ENCODE measurements at regions not wholly inside any gene's neighbourhood (a gene's known extent, or its start where the extent isn't known, plus 50 kb on each side); places are given as distances from the start of the nearest gene placed in this dataset.
"Not testable (repeated sequence)": the region's sequence is repeated elsewhere in the genome, so short reads cannot be mapped to it uniquely, and the experiment has no call there.

DNA sequence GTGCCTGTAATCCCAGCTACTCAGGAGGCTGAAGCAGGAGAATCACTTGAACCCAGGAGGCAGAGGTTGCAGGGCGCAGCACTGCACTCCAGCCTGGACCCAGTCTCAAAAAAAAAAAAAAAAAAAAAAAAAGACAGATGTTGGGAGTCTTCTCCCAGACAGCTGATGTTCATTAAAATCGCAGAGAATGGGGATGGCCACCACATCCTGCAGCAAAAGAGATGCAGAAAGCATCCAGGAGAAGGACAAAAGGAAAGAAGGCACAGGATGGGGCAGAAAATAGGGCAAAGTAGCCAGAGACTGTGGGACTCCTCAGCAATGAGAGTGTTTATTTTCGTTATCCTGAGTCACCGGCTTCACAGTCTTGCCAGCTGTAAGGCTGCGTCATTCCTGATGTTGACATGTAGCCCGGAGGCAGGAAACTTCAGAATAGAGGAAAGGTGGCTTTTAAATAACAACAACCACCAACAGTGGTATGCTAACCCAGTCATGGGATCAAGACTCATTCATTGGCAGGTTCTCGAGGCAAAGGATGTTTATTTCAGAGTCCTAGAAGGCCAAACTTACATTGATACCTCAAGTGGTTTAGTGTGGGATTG lies 149.5 kb upstream of the SVIL start:
- DNase-seq: peak; percentile 82

DNA sequence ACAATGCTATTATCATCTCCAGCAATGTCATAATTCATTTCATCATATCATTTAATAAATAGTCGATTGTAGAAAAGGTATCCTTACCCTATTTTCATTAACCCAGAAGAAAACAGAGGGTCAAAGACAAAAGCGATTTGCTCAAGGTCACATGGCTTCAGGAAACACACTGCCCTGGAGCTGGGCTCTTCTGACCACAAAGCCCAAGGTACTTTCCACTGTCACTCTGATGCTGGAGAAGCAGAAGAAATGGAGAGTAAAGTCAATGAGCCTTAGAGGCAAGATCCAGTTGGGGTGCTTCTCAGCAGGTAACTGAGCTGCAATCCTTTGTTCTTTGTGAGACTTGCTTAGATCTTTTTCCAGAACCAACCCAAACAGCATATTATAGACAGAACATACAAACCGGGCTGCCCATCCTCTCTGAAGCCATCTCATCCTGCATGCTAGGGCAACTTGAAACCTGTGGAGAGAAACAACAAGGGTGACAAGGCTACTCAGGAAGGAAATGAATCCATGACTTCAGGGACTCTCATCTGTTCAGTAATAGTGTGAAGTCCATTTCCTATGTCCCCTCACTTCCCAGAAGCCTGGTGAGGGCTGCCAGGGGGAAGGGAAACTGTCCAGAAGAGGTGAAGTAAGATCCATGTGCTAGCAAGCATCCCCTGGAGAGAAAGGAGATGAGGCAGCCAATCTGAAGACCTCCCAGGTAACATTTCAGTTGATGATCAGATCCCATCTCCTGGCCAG lies 148.6 kb upstream of the SVIL start:
- DNase-seq: no peak

DNA sequence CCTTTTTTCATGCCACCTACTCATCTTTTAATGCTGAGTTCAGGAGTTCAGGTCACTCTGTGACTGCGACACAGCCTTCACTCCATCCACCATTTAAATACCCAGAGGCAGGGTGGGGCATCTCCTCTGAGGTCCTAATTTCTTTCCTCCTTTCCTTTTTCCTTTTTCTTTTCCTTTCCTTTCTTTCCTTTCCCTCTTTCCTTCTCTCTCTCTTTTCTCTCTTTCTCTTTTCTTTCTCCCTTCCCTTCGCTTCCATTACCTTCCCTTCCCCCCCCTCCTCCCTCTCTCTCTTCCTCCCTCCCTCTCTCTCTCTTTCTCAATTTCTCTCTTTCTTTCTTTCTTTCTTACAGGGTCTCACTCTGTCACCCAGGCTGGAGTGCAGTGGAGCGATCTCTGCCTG lies 145.9 kb upstream of the SVIL start:
- no peak for DNase-seq

DNA sequence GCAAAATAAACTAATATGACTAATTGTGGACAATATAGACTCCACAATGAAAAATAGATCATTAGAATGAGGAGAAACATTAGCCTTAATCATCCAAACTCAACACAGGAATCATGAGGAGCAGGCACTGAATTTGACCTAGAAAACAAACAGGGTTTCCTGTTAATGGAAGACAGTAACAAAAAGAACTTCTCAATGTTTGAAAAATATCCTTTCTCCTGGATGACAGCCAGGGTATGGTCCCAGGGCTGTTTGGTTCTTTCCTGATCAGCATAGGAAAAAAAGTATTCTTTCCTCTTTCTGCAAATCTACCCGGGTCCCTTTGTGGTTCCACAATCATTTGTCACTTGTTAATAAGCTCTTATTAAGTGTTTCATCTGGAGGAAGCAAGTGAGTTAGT lies 145.3 kb upstream of the SVIL start:
- DNase-seq: no peak

DNA sequence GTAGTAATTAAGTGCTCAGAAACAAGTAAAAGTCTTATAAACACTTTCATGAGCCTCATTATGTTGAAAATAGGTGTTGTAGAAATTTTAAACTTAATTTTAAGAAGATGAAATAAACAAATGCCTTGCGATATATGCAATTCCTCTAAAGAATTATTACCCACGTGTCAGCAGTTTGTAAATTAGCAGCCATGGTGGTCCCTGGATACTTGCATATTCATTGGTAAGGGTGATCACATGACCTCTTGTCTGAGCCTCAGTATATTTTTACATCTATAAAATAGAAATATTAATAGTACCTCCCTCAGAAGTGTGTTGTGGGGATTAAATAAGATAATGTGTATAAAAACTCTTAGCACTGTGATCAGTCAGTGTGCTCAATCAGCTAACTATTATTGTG lies 141.5 kb upstream of the SVIL start:
- no peak for DNase-seq

DNA sequence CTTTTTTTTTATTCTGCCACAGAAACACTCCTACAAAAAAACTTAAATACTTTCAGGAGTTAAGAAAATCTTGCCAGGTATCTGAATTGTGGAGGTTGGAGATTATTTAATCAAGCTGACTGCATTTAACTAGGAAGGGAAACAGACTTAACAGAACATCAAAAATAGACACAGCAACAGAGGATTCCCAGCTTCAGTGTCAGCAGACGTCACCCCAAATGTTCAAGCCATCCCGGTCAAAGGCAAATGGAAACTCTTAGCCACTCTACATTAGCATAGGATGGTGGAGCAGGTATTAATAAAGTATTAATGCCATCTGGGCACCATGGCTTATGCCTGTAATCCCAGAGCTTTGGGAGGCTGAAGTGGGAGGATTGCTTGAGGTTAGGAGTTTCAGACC lies 139.7 kb upstream of the SVIL start:
- DNase-seq: no peak

DNA sequence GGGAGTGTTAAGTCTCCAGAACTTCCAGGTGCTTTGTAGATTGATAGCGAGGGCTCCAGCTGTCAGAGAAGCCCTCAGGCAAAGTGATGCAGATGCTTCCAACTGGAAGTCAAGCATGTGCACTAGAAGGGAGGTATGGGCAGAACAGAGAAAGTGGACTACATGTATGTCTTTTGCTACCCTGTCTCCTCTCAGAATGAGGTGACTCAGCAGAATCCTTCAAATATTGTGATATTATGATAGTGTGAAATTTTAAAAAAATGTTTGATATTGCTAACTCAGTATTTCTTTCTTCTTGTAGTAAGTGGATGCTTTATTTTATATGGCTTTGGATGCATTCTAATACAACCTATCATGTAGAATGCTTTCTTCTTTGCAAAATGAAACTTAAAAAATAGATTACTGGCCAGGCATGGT lies 138.9 kb upstream of the SVIL start:
- DNase-seq: no peak

DNA sequence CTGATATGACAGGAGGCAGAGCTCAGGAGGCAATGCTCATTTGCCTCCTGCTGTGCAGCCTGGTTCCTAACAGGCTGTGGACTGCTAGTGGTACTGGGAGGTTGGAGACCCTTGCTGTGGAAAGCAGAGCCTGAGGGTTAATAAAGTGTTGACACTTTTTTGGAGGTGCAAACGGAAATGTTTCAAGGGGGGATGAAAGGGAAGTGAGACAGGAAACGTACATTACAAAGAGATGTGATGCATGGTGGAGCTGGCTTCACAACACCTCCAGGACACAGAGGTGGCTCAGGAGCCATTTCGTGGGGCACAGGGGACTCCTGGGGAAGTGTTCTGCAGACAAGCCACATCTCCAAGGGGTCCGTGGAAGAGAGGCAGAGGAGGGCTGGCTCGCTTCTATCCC lies 137.6 kb upstream of the SVIL start:
- DNase-seq: no peak

DNA sequence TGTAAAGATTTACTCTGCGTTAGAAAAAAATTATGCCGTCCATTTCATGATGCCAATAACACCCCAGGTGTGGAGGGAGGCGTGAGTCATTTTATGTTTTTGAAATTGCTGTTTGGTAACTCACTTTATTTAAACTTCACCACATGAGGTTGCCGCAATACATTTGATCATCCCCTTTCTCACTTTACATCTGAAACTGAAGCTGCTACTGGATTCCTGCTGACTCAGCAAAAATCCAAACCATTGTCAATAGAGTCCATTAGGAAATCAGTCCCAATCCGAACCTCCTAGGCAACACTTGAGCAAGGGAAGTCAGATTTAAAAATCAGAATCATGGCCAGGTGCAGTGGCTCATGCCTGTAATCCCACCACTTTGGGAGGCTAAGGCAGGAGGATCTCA lies 136.6 kb upstream of the SVIL start:
- DNase-seq: no peak

DNA sequence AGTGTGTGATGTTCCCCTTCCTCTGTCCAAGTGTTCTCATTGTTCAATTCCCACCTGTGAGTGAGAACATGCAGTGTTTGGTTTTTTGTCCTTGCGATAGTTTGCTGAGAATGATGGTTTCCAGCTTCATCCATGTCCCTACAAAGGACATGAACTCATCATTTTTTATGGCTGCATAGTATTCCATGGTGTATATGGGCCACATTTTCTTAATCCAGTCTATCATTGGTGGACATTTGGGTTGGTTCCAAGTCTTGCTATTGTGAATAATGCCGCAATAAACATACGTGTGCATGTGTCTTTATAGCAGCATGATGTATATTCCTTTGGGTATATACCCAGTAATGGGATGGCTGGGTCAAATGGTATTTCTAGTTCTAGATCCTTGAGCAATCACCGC lies 134.5 kb upstream of the SVIL start:
- not testable (repeated sequence) for DNase-seq

DNA sequence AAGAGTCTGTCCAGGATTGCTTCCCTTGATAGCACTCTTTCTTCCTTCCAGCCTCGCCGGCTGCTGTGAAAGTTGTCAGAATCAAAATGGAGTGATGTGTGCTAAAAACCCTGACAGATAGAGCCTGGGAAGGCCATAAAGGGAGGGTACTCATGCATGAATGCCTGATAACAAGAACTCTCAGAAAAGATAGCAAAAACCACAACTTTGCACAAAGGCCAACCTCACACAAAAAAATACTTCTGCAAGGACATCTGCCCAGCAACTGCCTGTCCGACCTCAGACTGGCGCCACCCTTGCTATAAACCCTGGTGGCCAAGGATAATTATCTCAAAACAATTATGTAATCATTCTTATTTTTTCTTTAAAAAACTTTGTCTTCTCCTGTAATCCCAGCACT lies 133.2 kb upstream of the SVIL start:
- DNase-seq: peak; percentile 7

DNA sequence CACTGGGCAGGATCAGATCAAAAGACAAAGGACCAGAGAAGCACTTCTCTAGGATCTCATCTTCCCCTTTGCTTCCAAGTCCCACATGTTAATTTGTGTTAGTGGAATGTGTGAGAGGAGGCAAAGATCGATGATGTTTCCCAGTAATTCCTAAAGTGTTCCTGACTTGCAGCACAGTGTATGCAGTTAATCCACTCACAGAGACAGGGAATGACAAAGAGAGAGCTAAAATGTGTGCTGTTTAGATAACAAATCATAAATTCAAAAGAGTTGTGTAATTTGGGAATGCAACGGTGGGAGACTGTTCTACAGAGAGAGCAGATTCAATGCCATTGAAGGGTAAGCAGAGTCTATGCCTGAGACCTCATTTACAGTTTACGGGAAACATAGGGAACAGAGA lies 132.0 kb upstream of the SVIL start:
- DNase-seq: no peak

DNA sequence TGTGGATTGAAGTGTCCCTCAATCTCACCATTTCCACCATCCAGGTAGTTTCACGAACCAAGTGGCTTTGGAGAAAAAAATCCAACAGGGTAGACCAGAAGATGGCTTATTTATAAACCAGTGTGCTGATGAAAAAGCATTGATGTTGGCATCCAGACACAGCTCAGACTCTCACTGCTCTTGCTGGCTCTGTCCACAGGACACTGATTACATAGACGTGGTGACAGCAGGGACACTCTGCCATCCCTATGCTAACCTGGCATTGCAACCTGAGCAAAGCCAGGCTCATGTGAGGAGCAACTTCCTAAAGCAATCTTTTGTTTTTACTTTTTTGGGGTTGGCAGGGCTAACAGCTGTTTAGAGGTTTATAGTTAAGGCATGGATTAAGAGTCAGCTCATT lies 130.6 kb upstream of the SVIL start:
- DNase-seq: no peak

DNA sequence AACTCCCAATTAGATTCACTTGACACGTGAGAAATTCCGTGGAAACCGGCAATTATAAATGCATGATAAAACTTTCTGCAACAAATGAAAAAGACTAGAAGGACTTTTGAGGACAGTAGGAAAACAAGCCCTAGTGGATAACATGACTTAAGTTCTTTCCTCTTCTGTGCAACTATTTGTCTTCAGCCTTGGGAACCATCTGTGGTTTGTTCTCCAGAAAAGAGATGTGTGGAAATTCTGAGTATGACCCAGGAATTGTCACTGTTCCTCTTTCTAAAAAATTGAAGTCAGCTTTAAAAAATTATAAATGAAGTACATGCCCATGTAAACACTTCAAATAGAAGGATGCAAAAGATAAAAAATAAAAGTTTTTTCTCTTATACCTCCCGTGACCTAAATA lies 128.6 kb upstream of the SVIL start:
- DNase-seq: no peak

DNA sequence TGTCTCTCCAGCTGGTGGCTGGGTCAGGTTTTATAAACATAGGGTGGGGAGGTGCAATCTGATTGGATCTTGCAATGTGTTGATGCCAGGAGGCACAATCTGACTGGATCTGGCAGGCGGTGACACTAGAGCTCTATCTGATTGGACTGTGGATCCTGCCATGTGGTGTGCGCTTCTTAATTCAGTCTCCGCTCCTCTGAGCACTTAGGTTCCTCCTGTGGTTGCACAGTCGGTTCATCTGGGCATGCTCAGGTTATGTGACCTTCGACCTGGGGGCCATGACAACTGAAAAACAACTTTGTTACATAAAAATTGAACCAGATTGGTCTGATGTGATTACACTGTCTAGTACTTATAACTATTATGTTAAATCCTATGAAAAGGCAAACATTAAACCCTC lies 127.1 kb upstream of the SVIL start:
- DNase-seq: no peak

DNA sequence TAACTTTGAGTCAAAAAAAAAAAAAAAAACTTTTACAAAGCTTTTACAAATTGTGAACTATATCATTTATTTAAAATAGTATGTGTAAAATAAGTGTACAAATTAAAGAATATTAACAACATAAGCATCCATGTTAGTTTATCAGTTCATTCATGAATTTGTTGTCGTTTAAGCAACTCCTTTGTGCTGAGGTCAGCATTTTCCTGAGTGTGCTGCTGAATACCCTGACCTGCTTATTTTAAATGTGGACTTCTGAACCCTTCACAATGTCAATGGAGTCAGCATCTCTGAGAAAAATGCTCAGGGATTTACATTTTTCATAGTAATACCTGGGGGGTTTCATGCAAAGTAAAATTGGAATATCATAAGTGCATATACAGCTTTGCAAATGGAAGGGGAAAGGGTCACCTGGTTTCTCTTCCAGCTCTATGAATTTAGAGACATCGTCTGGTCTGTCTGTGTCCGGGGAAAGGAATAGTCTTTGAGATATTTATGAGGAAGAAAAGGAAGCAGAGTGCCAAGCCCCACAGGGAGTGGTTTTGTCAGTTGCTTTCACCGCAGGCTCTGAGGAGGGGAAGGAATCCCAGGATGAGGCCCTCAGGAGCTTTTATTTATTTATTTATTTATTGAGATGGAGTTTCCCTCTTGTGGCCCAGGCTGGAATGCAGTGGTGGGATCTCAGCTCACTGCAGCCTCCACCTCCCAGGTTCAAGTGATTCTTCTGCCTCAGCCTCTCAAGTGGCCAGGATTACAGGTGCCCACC lies 125.5 kb upstream of the SVIL start:
- DNase-seq: no peak

DNA sequence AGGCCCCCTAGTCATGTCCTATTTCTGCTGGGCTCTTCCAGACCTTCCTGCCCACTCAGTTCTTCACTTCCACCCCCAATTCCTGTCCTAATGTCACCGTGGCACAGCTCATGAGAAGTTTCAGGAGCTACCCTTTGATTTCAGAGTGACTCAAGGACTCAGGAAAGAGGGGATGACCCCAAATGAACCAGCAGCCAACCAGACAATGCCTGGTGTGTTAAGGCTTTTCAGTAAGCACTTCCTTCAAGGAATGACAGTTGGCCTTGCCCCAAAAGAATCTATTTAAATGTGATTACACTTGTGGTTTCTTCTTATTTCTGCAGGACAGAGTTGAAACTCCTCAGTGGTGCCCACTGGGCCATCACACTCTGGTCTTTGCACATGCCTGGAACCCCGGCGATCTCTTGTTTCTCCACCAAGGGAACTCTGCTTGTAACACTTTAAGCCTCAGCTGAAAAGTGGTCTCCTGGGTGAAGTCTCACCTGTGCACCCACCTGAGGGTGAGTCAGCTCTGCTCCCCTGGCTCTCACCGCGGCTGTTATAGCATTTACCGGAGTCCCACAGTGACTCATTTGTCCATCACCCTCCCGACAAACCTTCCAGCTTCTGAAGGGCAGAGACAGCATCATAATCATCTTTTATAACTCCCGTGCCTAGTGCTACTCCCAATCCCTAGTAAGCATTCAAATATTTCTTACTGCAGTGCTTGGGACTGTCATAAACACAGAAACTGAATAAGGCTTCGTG lies 123.0 kb upstream of the SVIL start:
- DNase-seq: peak; percentile 77

DNA sequence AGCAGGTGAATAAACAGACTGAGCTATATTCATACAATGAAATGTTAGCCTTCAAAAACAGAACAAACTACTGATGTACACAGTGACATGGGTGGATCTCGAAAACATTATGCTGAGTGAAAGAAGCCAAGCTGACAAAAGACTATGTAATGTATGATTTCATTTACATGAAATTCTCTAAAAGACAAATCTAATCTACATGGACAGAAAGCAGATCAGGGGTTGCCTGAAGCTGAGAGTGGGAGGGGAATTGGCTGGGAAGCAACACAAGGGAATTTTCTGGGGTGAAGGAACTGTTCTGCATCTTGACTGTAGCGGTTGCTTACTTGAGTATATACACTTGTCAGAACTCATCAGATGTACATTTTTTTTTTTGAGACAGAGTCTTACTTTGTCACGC lies 121.7 kb upstream of the SVIL start:
- DNase-seq: no peak

DNA sequence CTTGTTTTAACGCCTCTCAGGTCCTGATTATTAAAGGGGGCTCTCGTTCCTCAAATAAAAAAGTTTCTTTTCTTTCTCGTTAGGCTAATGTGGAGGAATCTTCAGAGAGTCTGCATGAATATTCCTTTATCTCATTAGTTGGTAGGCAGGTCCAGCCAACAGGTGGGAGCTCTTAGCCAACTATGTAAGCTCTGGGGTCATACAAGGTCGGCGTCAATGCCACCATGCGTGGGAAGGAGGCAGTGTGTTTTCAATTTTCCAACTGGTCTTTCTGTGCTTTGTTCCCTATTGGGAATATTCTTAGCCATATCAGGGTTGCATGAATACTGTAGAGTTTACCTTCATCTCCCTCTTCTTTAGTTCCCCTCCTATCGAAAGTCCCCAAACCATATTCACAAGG lies 118.5 kb upstream of the SVIL start:
- no peak for DNase-seq

DNA sequence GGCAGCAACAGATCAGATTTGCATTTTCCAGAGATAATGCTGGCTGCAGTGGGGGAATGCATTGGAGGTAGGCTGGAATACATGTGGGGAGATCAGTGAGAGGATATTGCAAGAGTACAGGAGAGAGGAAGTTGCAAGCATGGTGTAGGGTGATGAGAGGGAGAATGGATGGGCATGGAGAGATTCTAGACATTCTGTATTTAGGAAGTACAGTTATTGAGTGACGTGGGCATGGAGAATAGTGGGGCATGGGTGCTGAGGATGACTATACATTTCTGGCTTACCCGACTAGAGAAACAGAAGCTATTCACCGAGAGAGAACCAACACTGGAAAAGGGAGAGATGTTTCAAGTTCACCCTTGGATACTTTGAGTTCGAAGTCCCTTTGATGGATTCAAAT lies 116.9 kb upstream of the SVIL start:
- DNase-seq: no peak

DNA sequence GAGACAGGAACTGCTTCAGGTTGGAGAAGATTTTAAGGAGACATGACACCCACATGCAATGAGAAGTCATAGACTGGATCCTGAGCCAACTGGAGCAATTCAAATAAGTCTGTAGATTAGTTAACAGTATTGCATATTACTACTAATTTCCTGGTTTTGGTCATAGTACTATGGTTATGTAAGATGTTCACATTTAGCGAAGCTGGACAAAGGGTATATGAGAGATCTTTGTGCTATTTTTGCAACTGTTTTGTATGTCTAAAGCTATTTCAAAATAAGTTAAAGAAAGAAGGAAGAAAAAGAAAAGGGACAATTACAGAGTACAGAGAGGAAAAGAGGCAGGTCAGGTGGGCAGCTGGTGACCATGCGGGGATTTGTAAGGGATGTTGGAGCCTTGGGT lies 116.5 kb upstream of the SVIL start:
- no peak for DNase-seq

DNA sequence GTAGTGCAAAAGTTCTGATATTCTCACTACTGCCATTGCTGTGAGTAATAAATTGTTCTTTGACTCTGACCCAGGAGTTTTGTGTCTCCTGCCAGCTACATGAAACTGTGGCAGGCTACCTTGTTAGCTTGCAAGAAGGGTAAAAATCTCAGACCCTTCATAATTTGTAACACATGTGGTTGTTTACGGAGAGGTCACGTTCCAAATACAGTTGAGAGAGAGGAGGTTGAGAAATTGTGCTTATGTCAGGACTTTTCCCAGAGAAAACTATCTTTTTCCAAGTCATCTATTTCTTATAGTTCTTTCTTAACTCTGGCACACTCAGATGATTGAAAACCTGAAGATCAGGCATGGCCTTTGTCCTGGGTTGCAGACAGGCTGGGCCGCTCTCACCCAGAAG lies 114.4 kb upstream of the SVIL start:
- DNase-seq: no peak

DNA sequence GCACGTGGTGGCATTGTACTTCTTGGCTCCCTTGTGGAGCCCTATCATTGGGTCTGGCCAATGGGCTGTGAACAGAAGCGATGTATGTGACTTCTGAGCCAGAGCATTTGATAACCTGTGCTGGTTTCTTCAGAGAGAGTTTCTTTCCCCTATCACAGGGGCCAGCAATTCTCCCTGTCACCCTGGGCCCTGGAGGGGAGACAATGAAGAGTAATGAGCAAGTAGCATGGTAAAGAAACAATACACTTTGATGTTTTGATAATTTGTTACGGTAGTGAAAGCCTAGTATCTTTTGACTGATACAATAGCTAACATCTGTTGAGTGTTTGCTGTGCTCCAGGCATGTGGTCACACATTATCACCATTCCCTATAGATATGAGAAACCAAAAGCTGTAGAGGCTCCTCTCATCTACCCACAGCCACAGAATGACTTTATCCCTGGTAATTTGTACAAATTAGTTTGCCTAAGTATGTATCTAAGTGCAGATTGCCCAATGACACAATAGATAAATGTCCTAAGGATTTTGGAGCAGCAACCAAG lies 113.4 kb upstream of the SVIL start:
- no peak for DNase-seq

Measured in kidney glomerular epithelial cell (primary cell).